GM06990 (cell line): ENCODE measurements at regions not wholly inside any gene's neighbourhood (a gene's known extent, or its start where the extent isn't known, plus 50 kb on each side); places are given as distances from the start of the nearest gene placed in this dataset.

Source experiments
- DNase-seq: peaks from one replicate; pipeline ENCODE4 v3.0.0-alpha.2; 2011; ENCODE audit not compliant: insufficient read length; ENCODE audit errors: extremely low read depth
- H3K27me3 ChIP-seq: replicated peaks from 2 replicates; pipeline ENCODE4 v1.6.0; 2011; ENCODE audit warnings: low read length; ENCODE audit not compliant: control insufficient read depth, insufficient read depth
- H3K36me3 ChIP-seq: 2 replicates; pipeline ENCODE4 v1.5.1; 2011; ENCODE audit warnings: low read length; ENCODE audit not compliant: control insufficient read depth, insufficient read depth
- H3K4me3 ChIP-seq: replicated peaks from 2 replicates; pipeline ENCODE4 v1.5.1; 2011; ENCODE audit warnings: low read depth, mild to moderate bottlenecking, control low read depth, low read length
- TF ChIP-seq, protein P1 (sequence below): IDR thresholded peaks from 2 replicates; pipeline ENCODE4 v1.5.1; 2011; ENCODE audit warnings: low read length, control low read depth, mild to moderate bottlenecking, inconsistent platforms; ENCODE audit not compliant: insufficient read depth, poor library complexity, severe bottlenecking

DNA sequence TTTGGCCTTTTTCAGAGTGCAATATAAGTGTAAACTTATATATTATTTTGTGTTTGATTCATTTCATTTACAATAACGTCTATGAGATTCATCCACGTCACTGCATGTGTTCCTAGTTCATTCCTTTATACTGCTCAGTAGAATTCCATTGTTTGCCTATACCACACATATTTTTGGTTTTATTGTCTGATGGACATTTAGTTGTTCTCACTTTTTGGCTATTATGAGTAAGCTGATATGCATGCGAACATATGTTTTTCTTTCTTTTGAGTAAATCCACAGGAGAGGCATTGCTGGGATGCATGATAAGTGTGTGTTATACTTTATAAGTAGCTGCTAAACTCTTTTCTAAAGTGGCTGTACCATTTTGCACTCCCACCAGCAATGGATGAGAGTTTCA, 314.8 kb upstream of the HS6ST1 start:
- Histone ChIP-seq H3K36me3 (no peaks in the 10 kb centered on the region), H3K4me3 (no peak overlapping the region), H3K27me3 (no peaks in the 10 kb centered on the region; the same call in 1 of the 2 replicates)
- TF ChIP-seq, protein P1, sequence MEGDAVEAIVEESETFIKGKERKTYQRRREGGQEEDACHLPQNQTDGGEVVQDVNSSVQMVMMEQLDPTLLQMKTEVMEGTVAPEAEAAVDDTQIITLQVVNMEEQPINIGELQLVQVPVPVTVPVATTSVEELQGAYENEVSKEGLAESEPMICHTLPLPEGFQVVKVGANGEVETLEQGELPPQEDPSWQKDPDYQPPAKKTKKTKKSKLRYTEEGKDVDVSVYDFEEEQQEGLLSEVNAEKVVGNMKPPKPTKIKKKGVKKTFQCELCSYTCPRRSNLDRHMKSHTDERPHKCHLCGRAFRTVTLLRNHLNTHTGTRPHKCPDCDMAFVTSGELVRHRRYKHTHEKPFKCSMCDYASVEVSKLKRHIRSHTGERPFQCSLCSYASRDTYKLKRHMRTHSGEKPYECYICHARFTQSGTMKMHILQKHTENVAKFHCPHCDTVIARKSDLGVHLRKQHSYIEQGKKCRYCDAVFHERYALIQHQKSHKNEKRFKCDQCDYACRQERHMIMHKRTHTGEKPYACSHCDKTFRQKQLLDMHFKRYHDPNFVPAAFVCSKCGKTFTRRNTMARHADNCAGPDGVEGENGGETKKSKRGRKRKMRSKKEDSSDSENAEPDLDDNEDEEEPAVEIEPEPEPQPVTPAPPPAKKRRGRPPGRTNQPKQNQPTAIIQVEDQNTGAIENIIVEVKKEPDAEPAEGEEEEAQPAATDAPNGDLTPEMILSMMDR = no peak
- DNase-seq = no peak

DNA sequence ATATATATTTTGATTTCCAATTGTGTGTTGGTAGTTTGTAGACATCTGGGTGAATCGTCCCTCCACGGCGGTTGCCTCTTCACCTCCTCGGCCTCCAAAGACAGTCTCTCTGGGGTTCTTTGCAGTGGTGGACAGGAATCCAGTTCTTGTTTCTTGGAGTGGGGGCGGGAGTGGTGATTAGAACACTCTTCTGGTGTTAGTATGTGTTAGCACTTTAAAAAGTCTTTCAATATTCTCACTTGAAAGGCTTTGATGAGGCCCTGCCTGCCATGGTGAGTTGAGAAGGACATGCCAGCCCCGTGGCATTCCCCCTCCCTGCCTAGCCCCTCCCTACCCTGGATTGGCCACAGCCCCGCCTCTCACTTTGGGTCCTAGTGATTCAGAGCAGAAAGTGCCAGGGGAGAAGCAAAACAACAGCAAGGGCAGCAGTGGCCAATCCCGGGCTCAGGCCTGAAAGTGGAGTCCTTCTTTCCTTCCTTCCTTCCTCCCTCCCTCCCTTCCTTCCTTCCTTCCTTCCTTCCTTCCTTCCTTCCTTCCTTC, 316.8 kb upstream of the HS6ST1 start:
- no peak overlapping the region for H3K4me3 ChIP-seq
- H3K36me3 ChIP-seq = no peaks in the 10 kb centered on the region
- no peak for DNase-seq
- H3K27me3 ChIP-seq = no peaks in the 10 kb centered on the region; the same call in 1 of the 2 replicates
- TF ChIP-seq, protein P1 = no peak

DNA sequence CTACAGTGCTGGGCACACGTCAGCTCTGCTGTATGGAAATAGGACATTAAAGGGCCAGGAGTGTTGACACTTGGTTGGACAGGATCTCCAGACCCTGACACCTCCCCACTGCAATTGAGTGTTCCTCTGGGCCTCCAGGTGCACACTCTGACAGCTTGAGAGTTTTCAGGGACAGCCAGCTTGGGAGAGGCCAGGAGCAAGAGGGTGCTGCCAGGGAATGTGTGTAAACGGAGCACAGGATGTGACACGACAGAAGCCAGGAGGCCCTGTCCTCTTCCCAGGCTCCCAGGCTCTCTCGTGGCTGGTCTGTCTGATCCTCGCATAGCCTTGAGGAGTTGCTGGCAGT, 318.1 kb upstream of the HS6ST1 start:
- Histone ChIP-seq H3K27me3 (no peaks in the 10 kb centered on the region), H3K4me3 (no peak overlapping the region), H3K36me3 (no peaks in the 10 kb centered on the region)
- no peak for DNase-seq
- TF ChIP-seq, protein P1 = no peak

DNA sequence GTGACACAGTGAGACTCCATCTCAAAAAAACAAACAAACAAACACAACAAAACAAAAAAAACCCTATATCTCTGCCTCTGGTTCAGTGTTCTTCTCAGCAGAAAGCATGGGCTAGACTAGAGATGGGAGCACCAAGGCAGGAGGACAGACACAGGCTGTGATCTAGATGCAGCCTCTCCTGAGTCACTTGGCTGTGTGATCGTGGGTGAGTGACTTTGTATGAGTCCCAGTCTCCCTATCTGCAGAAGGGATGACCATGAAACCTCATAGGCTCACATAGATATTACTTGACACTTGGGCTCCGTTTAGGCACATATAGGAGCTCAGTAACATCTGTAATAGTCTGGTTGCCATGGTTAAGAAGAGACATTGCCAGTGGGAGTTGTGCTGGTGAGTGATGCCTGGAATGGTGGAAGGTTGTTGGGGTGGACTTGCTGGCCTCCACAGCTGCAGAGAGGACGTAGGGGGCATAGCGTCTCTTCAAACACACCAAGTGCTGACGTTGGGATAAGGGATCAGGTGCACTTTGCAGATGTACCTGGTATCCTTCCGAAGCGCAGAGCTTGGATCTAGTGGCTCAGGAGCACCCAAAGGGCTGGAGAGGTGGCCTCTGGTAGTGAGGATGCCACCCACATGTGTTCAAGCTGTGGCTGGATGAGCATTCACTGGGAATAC, 318.9 kb upstream of the HS6ST1 start:
- Histone ChIP-seq H3K27me3 (no peaks in the 10 kb centered on the region), H3K36me3 (no peaks in the 10 kb centered on the region), H3K4me3 (no peak overlapping the region)
- no peak for DNase-seq
- TF ChIP-seq, protein P1 = no peak

DNA sequence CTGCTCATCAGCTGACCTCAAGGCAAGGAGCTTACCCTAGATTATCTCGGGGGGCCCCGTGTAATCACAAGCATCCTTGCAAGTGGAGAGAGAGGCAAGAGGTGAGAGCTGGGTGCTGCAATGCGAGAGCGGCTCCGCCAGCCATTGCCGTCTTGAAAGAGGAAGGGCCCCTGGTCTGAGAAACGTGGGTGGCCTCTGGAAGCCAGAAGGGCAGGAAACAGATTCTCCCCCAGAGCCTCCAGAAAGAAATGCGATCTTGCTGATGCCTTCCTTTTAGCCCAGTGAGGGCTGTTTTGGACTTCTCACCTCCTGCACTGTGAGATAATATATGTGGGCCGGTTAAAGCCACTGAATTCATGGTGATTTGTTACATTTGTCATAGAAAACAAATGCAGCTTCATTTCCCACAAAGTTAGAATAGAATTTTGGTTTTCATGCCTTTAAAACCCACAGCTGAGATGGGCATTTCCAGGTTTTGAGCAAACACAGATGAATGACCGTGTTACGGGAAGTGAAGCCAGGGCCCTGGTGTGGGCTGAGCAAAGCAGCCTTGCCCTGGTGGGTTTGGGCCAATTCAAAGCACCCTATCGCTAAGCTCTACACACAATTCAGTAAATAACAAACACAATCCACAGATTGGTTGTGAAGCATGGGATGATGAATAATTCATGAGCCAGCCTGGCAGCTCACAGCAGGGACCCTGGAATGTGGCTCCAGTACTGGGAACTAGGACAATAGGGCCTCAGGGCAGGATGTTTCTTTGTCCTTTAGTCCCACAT, 319.9 kb upstream of the HS6ST1 start:
- Histone ChIP-seq H3K4me3 (no peak overlapping the region), H3K36me3 (no peaks in the 10 kb centered on the region), H3K27me3 (no peaks in the 10 kb centered on the region)
- TF ChIP-seq, protein P1 = no peak
- no peak for DNase-seq

DNA sequence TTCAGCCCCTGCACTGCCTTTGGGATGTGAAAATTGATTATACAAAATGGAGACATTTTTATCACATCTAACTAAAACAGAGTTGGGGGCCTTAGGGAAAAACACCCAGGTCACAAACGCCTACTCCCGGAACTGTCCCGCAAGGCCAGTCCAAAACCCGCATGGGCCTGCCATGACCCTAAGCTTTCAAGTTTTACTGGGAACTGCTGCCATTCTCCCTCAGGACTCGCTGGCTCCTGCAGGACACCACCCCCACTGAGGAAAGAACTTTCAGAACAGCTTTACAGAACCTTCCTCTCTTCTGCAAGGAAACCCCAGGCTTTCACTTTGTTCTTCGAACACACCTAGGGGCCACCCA, 320.4 kb upstream of the HS6ST1 start:
- H3K36me3 ChIP-seq = no peaks in the 10 kb centered on the region
- no peak for DNase-seq
- H3K27me3 ChIP-seq = no peaks in the 10 kb centered on the region
- no peak overlapping the region for H3K4me3 ChIP-seq
- TF ChIP-seq, protein P1 = no peak
